Naive thymus-derived CD4-positive, alpha-beta T cell (primary cell): ENCODE measurements at regions not wholly inside any gene's neighbourhood (a gene's known extent, or its start where the extent isn't known, plus 50 kb on each side); places are given as distances from the start of the nearest gene placed in this dataset.
A peak's percentile ranks its signal among the peaks of the same experiment; 100 is the strongest.
"Not testable (repeated sequence)": the region's sequence is repeated elsewhere in the genome, so short reads cannot be mapped to it uniquely, and the experiment has no call there.

Experiments
- ATAC-seq: fragments of 150-1000 bp; cut with Tn5 transposase; 2 replicates; pipeline ENCODE4 v1.10.0; 2021; ENCODE audit warnings: mild to moderate bottlenecking, moderate library complexity
- CTCF ChIA-PET: fragments of 350-600 bp; sonication (Branson Sonifier 250); formaldehyde crosslinking; loops from one replicate; lab custom pipeline; 2021; ENCODE audit warnings: antibody characterized with exemption; lab: Charles Lee
- POLR2A ChIA-PET: fragments of 350-600 bp; sonication (Branson Sonifier 250); formaldehyde crosslinking; loops from one replicate; lab custom pipeline; 2021; ENCODE audit warnings: antibody characterized with exemption, inconsistent platforms; lab: Charles Lee
- DNase-seq, 9 donors: peaks; one replicate each; pipeline versions ENCODE4 v3.0.0 to v3.0.0-alpha.2; 2020 to 2022; ENCODE audit warnings: mixed read lengths in 1 of 9
- H3K27ac ChIP-seq: one replicate; pipeline ENCODE4 v1.7.0; 2013; ENCODE audit warnings: mild to moderate bottlenecking, low read depth, low read length, moderate library complexity
- H3K27me3 ChIP-seq, 2 donors: one replicate each; pipeline ENCODE4 v1.7.0; 2013; ENCODE audit warnings: low read length in 2 of 2, mild to moderate bottlenecking in 2 of 2, moderate library complexity in 2 of 2; ENCODE audit not compliant: control insufficient read depth in 2 of 2, insufficient read depth in 2 of 2
- H3K36me3 ChIP-seq, 3 experiments: 1 replicate in 2 of 3; 2 replicates in 1 of 3; pipeline ENCODE4 v1.7.0; 2013; ENCODE audit warnings: low read length in 3 of 3, mild to moderate bottlenecking in 3 of 3, moderate library complexity in 1 of 3; ENCODE audit not compliant: insufficient read depth in 3 of 3, control insufficient read depth in 2 of 3
- H3K4me1 ChIP-seq, 2 donors: one replicate each; pipeline ENCODE4 v1.7.0; 2013; ENCODE audit warnings: low read length in 2 of 2, mild to moderate bottlenecking in 2 of 2, moderate library complexity in 1 of 2; ENCODE audit not compliant: control insufficient read depth in 2 of 2, insufficient read depth in 2 of 2
- H3K4me3 ChIP-seq: 2 replicates; pipeline ENCODE4 v1.7.0; 2013; ENCODE audit warnings: mild to moderate bottlenecking, low read length
- H3K9me3 ChIP-seq, 3 experiments: 1 replicate in 2 of 3; 2 replicates in 1 of 3; pipeline ENCODE4 v1.7.0; 2013; ENCODE audit warnings: low read length in 3 of 3; ENCODE audit not compliant: control insufficient read depth in 2 of 3
- H3K27ac Mint-ChIP-seq, 9 donors: one replicate each; pipeline ENCODE4 v1.8.0; 2020 to 2022; ENCODE audit warnings: mixed read lengths in 9 of 9, mild to moderate bottlenecking in 8 of 9, moderate library complexity in 5 of 9, inconsistent platforms in 2 of 9
- H3K27me3 Mint-ChIP-seq, 5 donors: one replicate each; pipeline ENCODE4 v1.8.0; 2021 to 2022; ENCODE audit warnings: mixed read lengths in 5 of 5, mild to moderate bottlenecking in 1 of 5
- H3K36me3 Mint-ChIP-seq, 5 donors: one replicate each; pipeline ENCODE4 v1.8.0; 2020 to 2022; ENCODE audit warnings: mixed read lengths in 5 of 5, mild to moderate bottlenecking in 3 of 5, inconsistent platforms in 1 of 5
- H3K4me1 Mint-ChIP-seq, 7 donors: one replicate each; pipeline ENCODE4 v1.8.0; 2020 to 2022; ENCODE audit warnings: mixed read lengths in 7 of 7, mild to moderate bottlenecking in 3 of 7, inconsistent platforms in 1 of 7
- H3K4me3 Mint-ChIP-seq, 10 donors: one replicate each; pipeline ENCODE4 v1.8.0; 2020 to 2022; ENCODE audit warnings: mild to moderate bottlenecking in 10 of 10, mixed read lengths in 10 of 10, moderate library complexity in 6 of 10, inconsistent platforms in 2 of 10
- H3K9me3 Mint-ChIP-seq, 11 donors: one replicate each; pipeline ENCODE4 v1.8.0; 2020 to 2022; ENCODE audit warnings: mixed read lengths in 11 of 11, mild to moderate bottlenecking in 4 of 11, inconsistent platforms in 1 of 11, moderate library complexity in 1 of 11
- intact Hi-C, 2 donors: fragments of 100-400 bp; cut with micrococcal nuclease; formaldehyde crosslinking; loops; one replicate each; pipeline ENCODE4 v1.15.1; 2023

GRCh38 chr5:20307391-20307790 is 319.4 kb upstream of the CDH18 start:
- no peaks in the 10 kb centered on the region for H3K4me1 Mint-ChIP-seq
- H3K36me3 ChIP-seq, result no peaks in the 10 kb centered on the region
- H3K27me3 Mint-ChIP-seq, result no peaks in the 10 kb centered on the region
- no peak overlapping the region for H3K4me3 Mint-ChIP-seq
- no peaks in the 10 kb centered on the region for H3K4me1 ChIP-seq
- H3K9me3 ChIP-seq, result no peaks in the 10 kb centered on the region
- ATAC-seq (no peak), DNase-seq (no peak)
- intact Hi-C loops, result no loop called here
- ChIA-PET CTCF (no interaction called here), POLR2A (no interaction called here)
- no peaks in the 10 kb centered on the region for H3K36me3 Mint-ChIP-seq
- H3K4me3 ChIP-seq, result no peak overlapping the region
- no peak overlapping the region for H3K27ac ChIP-seq
- no peak overlapping the region for H3K27ac Mint-ChIP-seq
- peaks cover 0 to 21% (median 11%) of the 10 kb centered on the region in 11 donors for H3K9me3 Mint-ChIP-seq
- no peaks in the 10 kb centered on the region for H3K27me3 ChIP-seq

DNA sequence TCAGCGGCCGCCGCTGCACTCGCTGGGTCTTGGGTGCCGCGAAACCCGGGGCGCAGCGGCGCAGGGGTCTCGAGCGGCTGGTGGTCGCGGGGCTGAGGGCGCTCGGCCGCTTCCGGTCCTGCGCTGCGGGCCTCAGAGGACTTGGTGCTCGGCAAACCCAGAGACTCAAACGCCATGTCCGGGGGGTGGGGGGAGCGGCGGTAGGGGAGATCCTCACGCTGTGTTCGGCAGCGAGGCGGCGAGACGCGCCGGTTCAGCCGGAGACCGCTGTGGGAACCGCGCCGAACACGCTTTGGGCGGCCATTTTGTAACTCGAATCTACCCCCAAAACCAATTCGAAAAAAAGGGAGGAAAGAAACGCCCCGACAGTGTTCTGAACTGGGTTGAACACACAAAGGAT is 317.5 kb upstream of the CDH18 start:
- H3K36me3 ChIP-seq, result no peaks in the 10 kb centered on the region
- H3K4me1 Mint-ChIP-seq, result no peaks in the 10 kb centered on the region
- ChIA-PET POLR2A (no interaction called here), CTCF (no interaction called here)
- H3K27ac Mint-ChIP-seq, result no peak overlapping the region
- H3K27me3 ChIP-seq, result no peaks in the 10 kb centered on the region
- H3K27ac ChIP-seq, result no peak overlapping the region
- ATAC-seq, result no peak
- no peaks in the 10 kb centered on the region for H3K27me3 Mint-ChIP-seq
- H3K9me3 Mint-ChIP-seq, result peaks cover 0 to 23% (median 10%) of the 10 kb centered on the region in 11 donors
- intact Hi-C loops, result no loop called here
- H3K4me1 ChIP-seq, result no peaks in the 10 kb centered on the region
- no peak overlapping the region for H3K4me3 Mint-ChIP-seq
- H3K4me3 ChIP-seq, result no peak overlapping the region
- no peak for DNase-seq
- no peaks in the 10 kb centered on the region for H3K36me3 Mint-ChIP-seq
- H3K9me3 ChIP-seq, result peaks cover 0 to 2% (median 0%) of the 10 kb centered on the region in 3 experiments

GRCh38 chr5:20304570-20304969 is 316.6 kb upstream of the CDH18 start:
- ATAC-seq, H3K27ac Mint-ChIP-seq, H3K9me3 ChIP-seq, intact Hi-C loops, H3K36me3 ChIP-seq, H3K36me3 Mint-ChIP-seq, H3K4me1 Mint-ChIP-seq, H3K4me3 ChIP-seq, POLR2A ChIA-PET, DNase-seq, CTCF ChIA-PET, H3K4me1 ChIP-seq, H3K27ac ChIP-seq, H3K27me3 ChIP-seq, H3K27me3 Mint-ChIP-seq: not testable (repeated sequence)
- Mint-ChIP-seq H3K4me3 (peak overlapping the region in 1 of 10 donors; percentile 13), H3K9me3 (peaks cover 0 to 24% (median 10%) of the 10 kb centered on the region in 11 donors)

DNA sequence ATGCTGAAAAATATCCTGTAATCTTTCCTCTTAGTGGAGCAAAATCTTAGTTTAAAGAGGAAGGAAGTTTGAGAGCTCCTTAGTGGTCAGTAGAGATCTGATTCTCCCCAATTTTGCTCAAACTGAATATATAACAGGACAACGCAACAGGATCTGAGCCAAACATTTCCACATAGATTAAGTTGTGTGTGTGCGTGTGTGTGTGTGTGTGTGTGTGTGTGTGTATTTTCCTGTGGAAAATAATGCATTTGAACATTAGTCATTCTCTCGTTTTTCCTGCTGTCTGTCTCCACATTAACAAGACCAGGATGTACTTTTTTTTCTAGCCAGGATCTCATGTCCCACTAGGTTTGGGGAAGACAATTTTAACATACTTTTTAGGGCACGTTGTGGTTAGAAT is 312.1 kb upstream of the CDH18 start:
- CTCF ChIA-PET, result no interaction called here

GRCh38 chr5:20294696-20295095 is 306.7 kb upstream of the CDH18 start:
- intact Hi-C loops, result no loop called here
- DNase-seq (no peak), ATAC-seq (no peak)
- no peaks in the 10 kb centered on the region for H3K27me3 Mint-ChIP-seq
- no peaks in the 10 kb centered on the region for H3K36me3 ChIP-seq
- no peaks in the 10 kb centered on the region for H3K27me3 ChIP-seq
- H3K9me3 Mint-ChIP-seq, result peaks cover 0 to 14% (median 7%) of the 10 kb centered on the region in 11 donors
- ChIA-PET POLR2A (no interaction called here), CTCF (no interaction called here)
- H3K4me1 Mint-ChIP-seq, result no peaks in the 10 kb centered on the region
- no peaks in the 10 kb centered on the region for H3K36me3 Mint-ChIP-seq
- H3K27ac ChIP-seq, result no peak overlapping the region
- no peak overlapping the region for H3K4me3 Mint-ChIP-seq
- H3K4me1 ChIP-seq, result no peaks in the 10 kb centered on the region
- no peak overlapping the region for H3K27ac Mint-ChIP-seq
- no peak overlapping the region for H3K4me3 ChIP-seq
- no peaks in the 10 kb centered on the region for H3K9me3 ChIP-seq

More for the DNA sequence above, 312.1 kb upstream of the CDH18 start:
- ATAC-seq (no peak), DNase-seq (no peak)
- Mint-ChIP-seq H3K36me3 (no peaks in the 10 kb centered on the region), H3K4me1 (no peaks in the 10 kb centered on the region), H3K4me3 (no peak overlapping the region), H3K27ac (no peak overlapping the region), H3K9me3 (peaks cover 2 to 27% (median 13%) of the 10 kb centered on the region in 11 donors), H3K27me3 (no peaks in the 10 kb centered on the region)
- intact Hi-C loops, result no loop called here
- peaks cover 0 to 2% (median 0%) of the 10 kb centered on the region in 3 experiments for H3K9me3 ChIP-seq
- no peak overlapping the region for H3K27ac ChIP-seq
- no peak overlapping the region for H3K4me3 ChIP-seq
- POLR2A ChIA-PET, result no interaction called here
- no peaks in the 10 kb centered on the region for H3K27me3 ChIP-seq
- H3K4me1 ChIP-seq, result no peaks in the 10 kb centered on the region
- H3K36me3 ChIP-seq, result no peaks in the 10 kb centered on the region

DNA sequence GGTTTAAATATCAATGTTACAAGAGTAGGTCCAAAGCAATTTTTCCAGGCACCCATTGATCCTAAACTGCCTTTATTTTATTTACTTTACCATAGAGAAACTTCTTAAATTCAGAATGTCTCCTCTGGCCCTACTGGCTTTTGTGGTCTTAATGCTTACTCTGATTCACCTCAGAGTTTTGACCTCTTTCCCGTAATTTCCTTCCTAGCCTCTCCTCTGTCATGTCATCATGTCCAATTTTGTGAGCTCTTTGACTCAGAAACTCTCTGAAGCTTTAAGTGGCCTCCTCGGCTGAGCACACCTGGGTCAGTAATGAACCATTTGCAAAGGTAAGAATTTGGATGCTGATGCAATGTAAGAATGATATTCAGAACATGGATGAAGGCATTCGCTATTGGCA is 303.8 kb upstream of the CDH18 start:
- Histone ChIP-seq H3K36me3 (no peaks in the 10 kb centered on the region), H3K4me3 (no peak overlapping the region), H3K9me3 (no peaks in the 10 kb centered on the region), H3K27me3 (no peaks in the 10 kb centered on the region), H3K27ac (no peak overlapping the region), H3K4me1 (no peaks in the 10 kb centered on the region)
- no peaks in the 10 kb centered on the region for H3K4me1 Mint-ChIP-seq
- H3K4me3 Mint-ChIP-seq, result no peak overlapping the region
- H3K27me3 Mint-ChIP-seq, result no peaks in the 10 kb centered on the region
- H3K36me3 Mint-ChIP-seq, result no peaks in the 10 kb centered on the region
- intact Hi-C loops, result no loop called here
- no peak overlapping the region for H3K27ac Mint-ChIP-seq
- ChIA-PET POLR2A (interaction anchor here (0.7 kb wide), 1 partner anchor 1099 kb away, joined by 4 read pairs; no protein-coding TSS in a partner anchor), CTCF (no interaction called here)
- peaks cover 0 to 9% (median 0%) of the 10 kb centered on the region in 11 donors for H3K9me3 Mint-ChIP-seq
- no peak for DNase-seq
- ATAC-seq, result no peak

GRCh38 chr5:20287640-20288039 is 299.6 kb upstream of the CDH18 start:
- ATAC-seq, result no peak
- no peak overlapping the region for H3K27ac Mint-ChIP-seq

More at GRCh38 chr5:20287640-20288039, 299.6 kb upstream of the CDH18 start:
- Mint-ChIP-seq H3K27me3 (no peaks in the 10 kb centered on the region), H3K36me3 (no peaks in the 10 kb centered on the region), H3K4me1 (no peaks in the 10 kb centered on the region), H3K9me3 (peaks cover 0 to 10% (median 5%) of the 10 kb centered on the region in 11 donors), H3K4me3 (no peak overlapping the region)
- no peak overlapping the region for H3K27ac ChIP-seq
- ChIA-PET CTCF (interaction anchor here (0.7 kb wide), 1 partner anchor 96 kb away, joined by 3 read pairs; no protein-coding TSS in a partner anchor), POLR2A (no interaction called here)
- H3K27me3 ChIP-seq, result no peaks in the 10 kb centered on the region
- H3K9me3 ChIP-seq, result no peaks in the 10 kb centered on the region
- H3K36me3 ChIP-seq, result no peaks in the 10 kb centered on the region
- intact Hi-C loops, result no loop called here
- H3K4me1 ChIP-seq, result no peaks in the 10 kb centered on the region
- H3K4me3 ChIP-seq, result no peak overlapping the region
- DNase-seq, result no peak
